ENCODE measurements at regions not wholly inside any gene's neighbourhood (a gene's known extent, or its start where the extent isn't known, plus 50 kb on each side); places are given as distances from the start of the nearest gene placed in this dataset.

- ChIA-PET POLR2A (no interaction called here), RAD21 (ENCODE audit: low non-redundant PET in 1 of 2, low total read pairs in 2 of 2, uncharacterized antibody in 2 of 2, unreplicated experiment in 2 of 2) (no interaction called here), CTCF (no interaction called here)
- Histone ChIP-seq H3K4me1 (ENCODE audit: control insufficient read depth in 1 of 2, insufficient read depth in 2 of 2, low read length in 2 of 2) (no peaks in the 10 kb centered on the region), H3K4me3 (replicated peaks in 1 of 2; ENCODE audit: low read depth in 1 of 2, low read length in 2 of 2) (no peak overlapping the region), H3K4me2 (ENCODE audit: low read length) (no peak overlapping the region), H3K9me3 (ENCODE audit: control insufficient read depth in 1 of 2, insufficient read depth in 1 of 2, low read depth in 1 of 2, low read length in 2 of 2) (no peaks in the 10 kb centered on the region), H2AFZ (ENCODE audit: low read depth, low read length, poor library complexity, severe bottlenecking) (no peak overlapping the region), H3K27ac (ENCODE audit: low read depth, low read length) (no peak overlapping the region), H3K9ac (ENCODE audit: low read length) (no peak overlapping the region), H3K9me2 (ENCODE audit: insufficient read depth) (no peaks in the 10 kb centered on the region), H3K79me2 (ENCODE audit: insufficient read depth, low read length) (no peaks in the 10 kb centered on the region), H4K20me1 (ENCODE audit: insufficient read depth) (no peaks in the 10 kb centered on the region), H3K27me3 (ENCODE audit: insufficient read depth, low read length) (no peaks in the 10 kb centered on the region), H3K36me3 (ENCODE audit: control insufficient read depth in 1 of 2, insufficient read depth in 2 of 2, low read length in 2 of 2) (no peaks in the 10 kb centered on the region)
- TF ChIP-seq EZH2phosphoT487 (IDR thresholded peaks at IDR 0.05; ENCODE audit: borderline replicate concordance) = no peak
- TF ChIP-seq SRF (IDR thresholded peaks at IDR 0.05; ENCODE audit: low read depth) = no peak
- no peak for TF ChIP-seq REST (IDR thresholded peaks at IDR 0.05; ENCODE audit: low read depth)
- TF ChIP-seq CBX3 (IDR thresholded peaks at IDR 0.05; ENCODE audit: low read depth) = no peak
- TF ChIP-seq POLR2A (IDR thresholded peaks at IDR 0.05; ENCODE audit: borderline replicate concordance, extremely low read depth, insufficient read depth, insufficient read length) = no peak
- TF ChIP-seq EZH2 (IDR thresholded peaks at IDR 0.05) = no peak
- no peak for TF ChIP-seq TCF7L2 (IDR thresholded peaks at IDR 0.05; ENCODE audit: borderline replicate concordance, extremely low read depth, insufficient read depth, insufficient read length)
- TF ChIP-seq FOSL1 (IDR thresholded peaks at IDR 0.05; ENCODE audit: low read depth) = no peak
- TF ChIP-seq SP1 (IDR thresholded peaks at IDR 0.05; ENCODE audit: low read depth) = no peak
- no peak for TF ChIP-seq ATF3 (IDR thresholded peaks at IDR 0.05)
- no peak for TF ChIP-seq RAD21 (IDR thresholded peaks at IDR 0.05; ENCODE audit: low read depth)
- TF ChIP-seq YY1 (IDR thresholded peaks at IDR 0.05; ENCODE audit: extremely low read depth, insufficient replicate concordance, low read depth, low read length) = no peak
- TF ChIP-seq EGR1 (IDR thresholded peaks at IDR 0.05; ENCODE audit: low read depth) = no peak
- TF ChIP-seq CTCF (IDR thresholded peaks at IDR 0.05 in 2 of 3, conservative IDR thresholded peaks at IDR 0.05 in 1 of 3; ENCODE audit: borderline replicate concordance in 1 of 3, insufficient read depth in 1 of 3, low read depth in 2 of 3, low read length in 2 of 3) = no peak
- DNase-seq (ENCODE audit: low read depth, low spot score) = no peak
- no TSS peak for BruUV-seq (replicated peaks)
- intact Hi-C loops (cut with micrococcal nuclease) = no loop called here
- ATAC-seq = no peak
Measured at GRCh38 chr3:151955356-151955755, 81.9 kb downstream of the SUCNR1 start.

Measured in HCT116 (cell line).